NB4 (cell line): ENCODE measurements at regions not wholly inside any gene's neighbourhood (a gene's known extent, or its start where the extent isn't known, plus 50 kb on each side); places are given as distances from the start of the nearest gene placed in this dataset.

ENCODE experiments used
- DNase-seq: peaks from one replicate; pipeline ENCODE4 v3.0.0; 2010; ENCODE audit warnings: low read depth
- H3K4me3 ChIP-seq: one replicate; pipeline ENCODE4 v1.5.1; 2011; ENCODE audit warnings: mild to moderate bottlenecking, low read depth, low read length, moderate library complexity
- CTCF ChIP-seq: IDR thresholded peaks from one replicate; pipeline ENCODE4 v1.5.1; 2012; ENCODE audit warnings: low read depth, low read length
- MAX ChIP-seq: IDR thresholded peaks from 2 replicates; pipeline ENCODE4 v1.6.1; 2011; ENCODE audit warnings: low read depth, low read length
- MYC ChIP-seq: IDR thresholded peaks from 2 replicates; pipeline ENCODE4 v1.6.1; 2011; ENCODE audit warnings: low read depth, low read length
- POLR2A ChIP-seq: IDR thresholded peaks from 2 replicates; pipeline ENCODE4 v1.6.1; 2011; ENCODE audit warnings: mild to moderate bottlenecking; ENCODE audit not compliant: insufficient read length; ENCODE audit errors: extremely low read depth

- peak overlapping the region; percentile 61 for H3K4me3 ChIP-seq
- TF ChIP-seq MAX (no peak), MYC (no peak), POLR2A (no peak), CTCF (no peak)
- DNase-seq = no peak
These were observed 109.9 kb upstream of the SLC25A33 start for GRCh38 chr1:9429342-9429711.

GRCh38 chr1:9434247-9435152 is 104.8 kb upstream of the SLC25A33 start:
- no peak for DNase-seq
- TF ChIP-seq MAX (no peak), CTCF (no peak), MYC (no peak), POLR2A (no peak)

GRCh38 chr1:9435153-9435636 is 104.1 kb upstream of the SLC25A33 start:
- TF ChIP-seq POLR2A = no peak
- TF ChIP-seq CTCF = no peak
- TF ChIP-seq MYC = no peak
- TF ChIP-seq MAX = no peak
- no peak overlapping the region for H3K4me3 ChIP-seq
- no peak for DNase-seq

More at GRCh38 chr1:9434247-9435152, 104.8 kb upstream of the SLC25A33 start:
- H3K4me3 ChIP-seq = no peak overlapping the region

- DNase-seq = no peak
- no peak for TF ChIP-seq POLR2A
- no peak for TF ChIP-seq MAX
- TF ChIP-seq MYC = no peak
- TF ChIP-seq CTCF = no peak
- no peak overlapping the region for H3K4me3 ChIP-seq
These were observed 103.2 kb upstream of the SLC25A33 start for GRCh38 chr1:9435854-9436640.

- H3K4me3 ChIP-seq = no peak overlapping the region
- TF ChIP-seq POLR2A (no peak), CTCF (no peak), MYC (no peak), MAX (no peak)
- DNase-seq = no peak
These were observed 101.3 kb upstream of the SLC25A33 start for GRCh38 chr1:9437961-9438430.
